ENCODE measurements at regions not wholly inside any gene's neighbourhood (a gene's known extent, or its start where the extent isn't known, plus 50 kb on each side); places are given as distances from the start of the nearest gene placed in this dataset.
"Not testable (repeated sequence)": the region's sequence is repeated elsewhere in the genome, so short reads cannot be mapped to it uniquely, and the experiment has no call there.

- TF ChIP-seq CTCF (IDR thresholded peaks at IDR 0.05; ENCODE audit: borderline replicate concordance, extremely low read depth, low read length, poor library complexity, severe bottlenecking); EZH2 (IDR thresholded peaks at IDR 0.05; ENCODE audit: borderline replicate concordance, low read depth, low read length, severe bottlenecking): not testable (repeated sequence)
Observed at GRCh38 chrY:9737626-9738025, 209.9 kb downstream of the TSPY10 start.

Data from DND-41 (cell line).